SK-N-SH (cell line): ENCODE measurements at regions not wholly inside any gene's neighbourhood (a gene's known extent, or its start where the extent isn't known, plus 50 kb on each side); places are given as distances from the start of the nearest gene placed in this dataset.

Experiments used
- CTCF ChIA-PET: fragments of 300-600, 350-600 bp; formaldehyde crosslinking; extraction: SDS; loops from one replicate; lab custom pipeline; 2021; lab: Yijun Ruan, JAX
- POLR2A ChIA-PET: fragments of 350-600 bp; sonication (Branson Sonifier 250); formaldehyde crosslinking; extraction: SDS; loops from one replicate; lab custom pipeline; 2020; ENCODE audit warnings: antibody characterized with exemption, inconsistent platforms; lab: Yijun Ruan, JAX
- DNase-seq: peaks from one replicate; pipeline ENCODE4 v3.0.0; 2012
- H2AFZ ChIP-seq: fragments of 200-600 bp; sonication (generic); 2 replicates; pipeline ENCODE4 v1.8.1; 2016; ENCODE audit warnings: antibody characterized with exemption, mild to moderate bottlenecking, low read depth
- H3F3A ChIP-seq: fragments of 200-600 bp; sonication (generic); replicated peaks from 2 replicates; pipeline ENCODE3; 2016; ENCODE audit warnings: antibody characterized with exemption, mild to moderate bottlenecking; ENCODE audit not compliant: insufficient read depth
- H3K27ac ChIP-seq, 2 experiments: fragments of 200-500 bp in 1 of 2; fragments of 200-600 bp in 1 of 2; sonication (Bioruptor generic) in 1 of 2; sonication (generic), shearing (Covaris generic) in 1 of 2; 2 replicates each; pipeline versions ENCODE4 v1.5.1 to v1.6.1; 2014 to 2016; ENCODE audit warnings: low read depth in 2 of 2, inconsistent platforms in 1 of 2, low read length in 1 of 2, mild to moderate bottlenecking in 1 of 2, mixed read lengths in 1 of 2
- H3K27me3 ChIP-seq: fragments of 200-600 bp; sonication (generic), shearing (Covaris generic); 2 replicates; pipeline ENCODE4 v1.6.1; 2016; ENCODE audit warnings: mixed run types; ENCODE audit not compliant: insufficient read depth
- H3K36me3 ChIP-seq, 2 experiments: fragments of 200-500 bp in 1 of 2; fragments of 200-600 bp in 1 of 2; sonication (Bioruptor generic) in 1 of 2; sonication (generic) in 1 of 2; replicated peaks in 1 of 2; 2 replicates each; pipeline versions ENCODE3 to v1.5.1; 2014 to 2016; ENCODE audit warnings: low read length in 1 of 2, mild to moderate bottlenecking in 1 of 2; ENCODE audit not compliant: insufficient read depth in 2 of 2, control insufficient read depth in 1 of 2
- H3K4me1 ChIP-seq, 2 experiments: fragments of 200-500 bp in 1 of 2; fragments of 200-600 bp in 1 of 2; sonication (Bioruptor generic) in 1 of 2; sonication (generic), shearing (Covaris generic) in 1 of 2; 2 replicates each; pipeline versions ENCODE4 v1.5.1 to v1.6.1; 2014 to 2016; ENCODE audit warnings: low read depth in 1 of 2, low read length in 1 of 2, mixed run types in 1 of 2; ENCODE audit not compliant: insufficient read depth in 2 of 2, control insufficient read depth in 1 of 2
- H3K4me2 ChIP-seq: fragments of 200-600 bp; sonication (generic), shearing (Covaris generic); 2 replicates; pipeline ENCODE4 v1.6.1; 2017; ENCODE audit warnings: mixed run types
- H3K4me3 ChIP-seq, 2 experiments: fragments of 200-500 bp in 1 of 2; fragments of 200-600 bp in 1 of 2; sonication (Bioruptor generic) in 1 of 2; sonication (generic), shearing (Covaris generic) in 1 of 2; 2 replicates each; pipeline versions ENCODE4 v1.5.1 to v1.8.1; 2014 to 2016; ENCODE audit warnings: low read depth in 2 of 2, inconsistent platforms in 1 of 2, low read length in 1 of 2, mild to moderate bottlenecking in 1 of 2, mixed read lengths in 1 of 2, moderate library complexity in 1 of 2
- H3K79me2 ChIP-seq: fragments of 200-600 bp; sonication (generic); 2 replicates; pipeline ENCODE4 v1.8.1; 2017; ENCODE audit warnings: mild to moderate bottlenecking; ENCODE audit not compliant: insufficient read depth
- H3K9ac ChIP-seq: fragments of 200-600 bp; sonication (generic); 2 replicates; pipeline ENCODE4 v1.6.1; 2017; ENCODE audit warnings: mixed run types
- H3K9me2 ChIP-seq: fragments of 200-600 bp; sonication (generic); 2 replicates; pipeline ENCODE4 v1.6.1; 2017; ENCODE audit warnings: mixed run types
- H3K9me3 ChIP-seq: fragments of 200-600 bp; sonication (generic); 2 replicates; pipeline ENCODE4 v1.6.1; 2017; ENCODE audit warnings: mixed run types, mild to moderate bottlenecking, moderate library complexity
- H4K20me1 ChIP-seq: fragments of 200-600 bp; sonication (generic); 2 replicates; pipeline ENCODE4 v1.6.1; 2017; ENCODE audit warnings: mild to moderate bottlenecking, mixed run types; ENCODE audit not compliant: insufficient read depth
- CHD2 ChIP-seq: fragments of 150-350 bp; IDR thresholded peaks from 2 replicates; pipeline ENCODE4 v1.6.1; 2018; ENCODE audit warnings: low read length; ENCODE audit not compliant: partially characterized antibody
- GABPA ChIP-seq: IDR thresholded peaks from 2 replicates; pipeline ENCODE4 v1.4.0; 2012; ENCODE audit warnings: low read depth, mild to moderate bottlenecking
- MEF2A ChIP-seq: IDR thresholded peaks from 2 replicates; pipeline ENCODE4 v1.4.0; 2012; ENCODE audit warnings: low read depth, borderline replicate concordance
- MXI1 ChIP-seq: IDR thresholded peaks from 2 replicates; pipeline ENCODE4 v1.6.1; 2012; ENCODE audit warnings: mild to moderate bottlenecking, low read depth, low read length, improper control_type of control experiment
- NFIC ChIP-seq: IDR thresholded peaks from 2 replicates; pipeline ENCODE4 v1.4.0; 2012; ENCODE audit warnings: borderline replicate concordance
- RFX5 ChIP-seq: IDR thresholded peaks from 2 replicates; pipeline ENCODE4 v1.6.1; 2012; ENCODE audit warnings: mild to moderate bottlenecking, improper control_type of control experiment, low read length
- SIN3A ChIP-seq: IDR thresholded peaks from 2 replicates; pipeline ENCODE4 v1.6.1; 2012; ENCODE audit warnings: low read depth, mild to moderate bottlenecking, low read length, moderate library complexity, borderline replicate concordance
- SMC3 ChIP-seq: IDR thresholded peaks from 2 replicates; pipeline ENCODE4 v1.6.1; 2012; ENCODE audit warnings: low read depth, low read length, improper control_type of control experiment
- TEAD4 ChIP-seq: IDR thresholded peaks from 2 replicates; pipeline ENCODE4 v1.4.0; 2012; ENCODE audit warnings: mild to moderate bottlenecking, borderline replicate concordance; ENCODE audit not compliant: insufficient read depth
- YY1 ChIP-seq: IDR thresholded peaks from 2 replicates; pipeline ENCODE4 v1.4.0; 2012; ENCODE audit warnings: low read depth, mild to moderate bottlenecking
- WGBS: methylation state at CpG from one replicate; pipeline ENCODE4 v1.1.6; 2017; ENCODE audit warnings: low lambda C conversion rate; 5-methylcytosine and 5-hydroxymethylcytosine counted together
- TF ChIP-seq, protein P1 (sequence below): fragments of 200-600 bp; sonication (generic); IDR thresholded peaks from 2 replicates; pipeline ENCODE4 v1.6.1; 2017; ENCODE audit warnings: antibody characterized with exemption, mild to moderate bottlenecking, moderate library complexity
- TF ChIP-seq, protein P2 (sequence below): fragments of 150-350 bp; IDR thresholded peaks from 2 replicates; pipeline ENCODE4 v1.6.1; 2016; ENCODE audit warnings: mild to moderate bottlenecking, low read depth, low read length
- TF ChIP-seq, protein P3 (sequence below): IDR thresholded peaks from 2 replicates; pipeline ENCODE4 v1.4.0; 2012; ENCODE audit warnings: low read depth
- TF ChIP-seq, protein P4 (sequence below): IDR thresholded peaks from 2 replicates; pipeline ENCODE4 v1.4.0; 2012; ENCODE audit warnings: low read depth, borderline replicate concordance

DNA sequence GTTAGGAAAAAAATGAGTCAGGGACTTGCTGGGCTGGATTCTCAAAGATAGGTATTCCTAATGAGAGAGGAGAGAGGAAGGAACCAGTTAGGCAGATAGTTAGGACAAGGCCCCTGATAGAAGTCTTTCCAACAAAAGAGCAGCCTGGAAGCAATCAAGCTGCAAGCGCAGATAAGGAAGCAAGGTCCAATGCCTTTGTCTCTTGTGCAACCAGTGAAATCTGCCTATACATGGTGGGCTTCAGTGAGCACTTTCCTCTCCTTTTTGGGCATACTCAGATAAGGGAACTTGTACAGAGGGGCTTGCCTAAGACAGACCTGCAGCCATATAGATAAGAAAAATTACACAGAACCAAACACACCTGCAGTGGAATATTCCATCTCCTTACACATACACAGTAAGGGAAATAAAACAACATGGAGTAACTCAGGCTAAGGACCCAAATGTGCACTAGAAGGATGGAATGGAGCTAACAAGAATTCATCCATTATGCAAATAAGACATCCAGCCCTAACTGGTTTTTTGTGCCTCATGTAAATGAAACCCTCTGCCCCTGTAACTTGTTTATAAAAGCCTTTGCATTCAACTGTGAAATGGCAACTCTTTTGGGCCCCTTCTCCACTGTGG lies 68.8 kb downstream of the PCDH18 start:
- Histone ChIP-seq H3K9ac (no peak overlapping the region), H3K79me2 (no peaks in the 10 kb centered on the region), H3K36me3 (no peaks in the 10 kb centered on the region), H2AFZ (no peak overlapping the region), H3K9me3 (no peaks in the 10 kb centered on the region), H3K4me1 (no peaks in the 10 kb centered on the region), H4K20me1 (no peaks in the 10 kb centered on the region), H3K4me2 (no peak overlapping the region), H3K27me3 (no peaks in the 10 kb centered on the region), H3F3A (no peaks in the 10 kb centered on the region), H3K9me2 (no peaks in the 10 kb centered on the region), H3K4me3 (no peak overlapping the region), H3K27ac (no peak overlapping the region)
- TF ChIP-seq CHD2 = no peak
- TF ChIP-seq, protein P1, sequence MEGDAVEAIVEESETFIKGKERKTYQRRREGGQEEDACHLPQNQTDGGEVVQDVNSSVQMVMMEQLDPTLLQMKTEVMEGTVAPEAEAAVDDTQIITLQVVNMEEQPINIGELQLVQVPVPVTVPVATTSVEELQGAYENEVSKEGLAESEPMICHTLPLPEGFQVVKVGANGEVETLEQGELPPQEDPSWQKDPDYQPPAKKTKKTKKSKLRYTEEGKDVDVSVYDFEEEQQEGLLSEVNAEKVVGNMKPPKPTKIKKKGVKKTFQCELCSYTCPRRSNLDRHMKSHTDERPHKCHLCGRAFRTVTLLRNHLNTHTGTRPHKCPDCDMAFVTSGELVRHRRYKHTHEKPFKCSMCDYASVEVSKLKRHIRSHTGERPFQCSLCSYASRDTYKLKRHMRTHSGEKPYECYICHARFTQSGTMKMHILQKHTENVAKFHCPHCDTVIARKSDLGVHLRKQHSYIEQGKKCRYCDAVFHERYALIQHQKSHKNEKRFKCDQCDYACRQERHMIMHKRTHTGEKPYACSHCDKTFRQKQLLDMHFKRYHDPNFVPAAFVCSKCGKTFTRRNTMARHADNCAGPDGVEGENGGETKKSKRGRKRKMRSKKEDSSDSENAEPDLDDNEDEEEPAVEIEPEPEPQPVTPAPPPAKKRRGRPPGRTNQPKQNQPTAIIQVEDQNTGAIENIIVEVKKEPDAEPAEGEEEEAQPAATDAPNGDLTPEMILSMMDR = no peak
- ChIA-PET POLR2A (no interaction called here), CTCF (no interaction called here)
- WGBS = 83% methylated on average over 1 of the region's 1 CpG
- DNase-seq = no peak

DNA sequence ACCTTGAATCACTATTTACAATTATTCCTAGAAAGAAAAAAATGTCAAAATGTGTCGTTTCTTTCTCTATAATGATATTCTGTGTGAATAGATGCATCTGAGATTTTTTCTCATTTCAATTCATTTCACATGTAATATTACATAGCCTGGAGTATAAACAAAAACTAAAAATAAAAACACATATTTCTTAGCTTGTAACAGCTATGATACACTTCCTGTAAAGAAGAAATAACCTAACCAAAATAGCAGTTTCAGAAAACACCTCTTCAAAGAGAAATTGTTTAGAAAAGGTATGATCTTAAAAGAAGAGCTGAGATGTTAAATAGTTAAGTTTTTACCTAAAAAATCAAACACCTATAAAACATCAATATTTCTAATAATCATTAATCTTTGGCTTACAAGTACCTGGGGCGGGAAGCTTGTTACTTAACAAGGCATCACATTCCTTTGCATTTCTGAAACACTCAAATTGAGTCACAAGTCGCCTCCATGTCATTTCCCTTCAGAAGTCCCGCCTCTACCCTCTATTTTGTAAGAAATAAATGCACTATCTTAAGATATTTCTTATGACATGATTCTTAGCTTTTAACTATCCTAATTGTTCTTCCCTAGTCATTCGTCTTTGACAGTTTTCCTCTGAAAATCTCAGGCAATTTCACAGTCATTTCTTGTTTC lies 76.5 kb downstream of the PCDH18 start:
- H3K9ac ChIP-seq = no peak overlapping the region
- ChIA-PET POLR2A (no interaction called here), CTCF (interaction anchor here (0.9 kb wide), 1 partner anchor 15 kb away, joined by 4 read pairs; no protein-coding TSS in a partner anchor)
- no peak overlapping the region for H2AFZ ChIP-seq
- no peak for DNase-seq
- H3K79me2 ChIP-seq = no peaks in the 10 kb centered on the region
- no peaks in the 10 kb centered on the region for H4K20me1 ChIP-seq
- no peaks in the 10 kb centered on the region for H3F3A ChIP-seq
- no peak overlapping the region for H3K4me2 ChIP-seq
- no peaks in the 10 kb centered on the region for H3K9me2 ChIP-seq
- no peak overlapping the region for H3K27ac ChIP-seq
- TF ChIP-seq RFX5 (no peak), SIN3A (no peak), SMC3 (no peak)
- H3K4me3 ChIP-seq = no peak overlapping the region
- no peaks in the 10 kb centered on the region for H3K9me3 ChIP-seq
- H3K27me3 ChIP-seq = no peaks in the 10 kb centered on the region
- no peaks in the 10 kb centered on the region; a peak in 1 of 4 replicates for H3K4me1 ChIP-seq
- no peaks in the 10 kb centered on the region for H3K36me3 ChIP-seq
- 76% methylated on average over 5 of the region's 5 CpGs for WGBS

DNA sequence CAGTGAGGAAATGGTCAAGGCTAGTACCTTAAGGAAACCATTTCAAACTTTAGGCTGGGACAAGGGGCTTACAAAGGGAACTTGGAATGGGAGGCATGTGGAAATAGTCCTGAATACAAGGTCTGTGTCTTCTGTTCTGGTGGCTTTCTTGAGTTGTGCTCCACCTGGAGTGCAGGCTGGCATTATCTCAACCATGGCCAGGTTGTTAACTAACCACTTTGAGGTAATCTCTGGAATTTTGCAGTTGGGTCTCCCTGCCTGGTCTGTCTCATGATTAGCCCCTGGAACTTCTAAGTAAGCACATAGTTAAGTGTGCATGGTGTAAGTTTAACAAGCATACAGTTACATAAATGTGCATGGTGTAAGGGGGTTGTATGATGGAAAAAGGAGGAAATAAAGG lies 77.5 kb downstream of the PCDH18 start:
- Histone ChIP-seq H2AFZ (no peak overlapping the region), H3K9ac (no peak overlapping the region), H3K36me3 (no peaks in the 10 kb centered on the region), H3F3A (no peaks in the 10 kb centered on the region), H3K4me1 (no peaks in the 10 kb centered on the region; a peak in 1 of 4 replicates), H3K27ac (no peak overlapping the region), H3K79me2 (no peaks in the 10 kb centered on the region), H3K4me3 (no peak overlapping the region), H3K9me3 (no peaks in the 10 kb centered on the region), H3K27me3 (no peaks in the 10 kb centered on the region), H3K4me2 (no peak overlapping the region), H3K9me2 (0 out of 2 replicates have a peak, but pooled peaks cover 4% of the 10 kb centered on the region), H4K20me1 (no peaks in the 10 kb centered on the region)
- no peak for DNase-seq
- ChIA-PET POLR2A (no interaction called here), CTCF (interaction anchor here (0.9 kb wide), 1 partner anchor 16 kb away, joined by 4 read pairs; no protein-coding TSS in a partner anchor)
- TF ChIP-seq MEF2A = no peak
- TF ChIP-seq, protein P2, sequence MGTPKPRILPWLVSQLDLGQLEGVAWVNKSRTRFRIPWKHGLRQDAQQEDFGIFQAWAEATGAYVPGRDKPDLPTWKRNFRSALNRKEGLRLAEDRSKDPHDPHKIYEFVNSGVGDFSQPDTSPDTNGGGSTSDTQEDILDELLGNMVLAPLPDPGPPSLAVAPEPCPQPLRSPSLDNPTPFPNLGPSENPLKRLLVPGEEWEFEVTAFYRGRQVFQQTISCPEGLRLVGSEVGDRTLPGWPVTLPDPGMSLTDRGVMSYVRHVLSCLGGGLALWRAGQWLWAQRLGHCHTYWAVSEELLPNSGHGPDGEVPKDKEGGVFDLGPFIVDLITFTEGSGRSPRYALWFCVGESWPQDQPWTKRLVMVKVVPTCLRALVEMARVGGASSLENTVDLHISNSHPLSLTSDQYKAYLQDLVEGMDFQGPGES = no peak
- TF ChIP-seq, protein P1 = no peak
- TF ChIP-seq NFIC = no peak
- no peak for TF ChIP-seq CHD2
- TF ChIP-seq, protein P3, sequence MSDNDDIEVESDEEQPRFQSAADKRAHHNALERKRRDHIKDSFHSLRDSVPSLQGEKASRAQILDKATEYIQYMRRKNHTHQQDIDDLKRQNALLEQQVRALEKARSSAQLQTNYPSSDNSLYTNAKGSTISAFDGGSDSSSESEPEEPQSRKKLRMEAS = no peak
- TF ChIP-seq, protein P4, sequence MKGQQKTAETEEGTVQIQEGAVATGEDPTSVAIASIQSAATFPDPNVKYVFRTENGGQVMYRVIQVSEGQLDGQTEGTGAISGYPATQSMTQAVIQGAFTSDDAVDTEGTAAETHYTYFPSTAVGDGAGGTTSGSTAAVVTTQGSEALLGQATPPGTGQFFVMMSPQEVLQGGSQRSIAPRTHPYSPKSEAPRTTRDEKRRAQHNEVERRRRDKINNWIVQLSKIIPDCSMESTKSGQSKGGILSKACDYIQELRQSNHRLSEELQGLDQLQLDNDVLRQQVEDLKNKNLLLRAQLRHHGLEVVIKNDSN = no peak
- TF ChIP-seq YY1 = no peak
- TF ChIP-seq GABPA = no peak
- no peak for TF ChIP-seq MXI1
- no peak for TF ChIP-seq RFX5
- no peak for TF ChIP-seq TEAD4
